Activated CD4-positive, alpha-beta T cell treated with anti-CD3 and anti-CD28 coated beads, Interleukin-2, amount 50 U/mL, for 24 hours (primary cell): ENCODE measurements at regions not wholly inside any gene's neighbourhood (a gene's known extent, or its start where the extent isn't known, plus 50 kb on each side); places are given as distances from the start of the nearest gene placed in this dataset.

ENCODE experiments used
- DNase-seq, 2 donors: peaks; one replicate each; pipeline ENCODE4 v3.0.0-alpha.2; 2020; ENCODE audit warnings: low read depth in 1 of 2, low spot score in 1 of 2

GRCh38 chr10:45183174-45183573 is 132.2 kb downstream of the OR13A1 start:
- DNase-seq = no peak

GRCh38 chr10:45197816-45198485 is 117.5 kb downstream of the OR13A1 start:
- DNase-seq = no peak

GRCh38 chr10:45198486-45199204 is 116.8 kb downstream of the OR13A1 start:
- DNase-seq = no peak

- no peak for DNase-seq
Measured at GRCh38 chr10:45199205-45199740, 116.1 kb downstream of the OR13A1 start.

- DNase-seq = no peak
Measured at GRCh38 chr10:45201271-45201670, 114.1 kb downstream of the OR13A1 start.

- no peak for DNase-seq
Measured at GRCh38 chr10:45202242-45202641, 113.2 kb downstream of the OR13A1 start.

- no peak for DNase-seq
Measured at GRCh38 chr10:45204954-45205775, 110.2 kb downstream of the OR13A1 start.

- DNase-seq = no peak
Measured at GRCh38 chr10:45209888-45210287, 105.5 kb downstream of the OR13A1 start.

- no peak for DNase-seq
Measured at GRCh38 chr10:45211576-45211975, 103.8 kb downstream of the OR13A1 start.

GRCh38 chr10:45219416-45219815 is 96.0 kb downstream of the OR13A1 start:
- no peak for DNase-seq

GRCh38 chr10:45220931-45221330 is 94.5 kb downstream of the OR13A1 start:
- DNase-seq = no peak

GRCh38 chr10:45224219-45224841 is 91.1 kb downstream of the OR13A1 start:
- DNase-seq = no peak

- no peak for DNase-seq
Measured at GRCh38 chr10:45227042-45227441, 88.4 kb downstream of the OR13A1 start.

- DNase-seq = no peak
Measured at GRCh38 chr10:45227456-45227855, 88.0 kb downstream of the OR13A1 start.

- DNase-seq = no peak
Measured at GRCh38 chr10:45229823-45230222, 85.6 kb downstream of the OR13A1 start.

GRCh38 chr10:45235260-45235769 is 80.1 kb downstream of the OR13A1 start:
- DNase-seq = peak; percentile 29 to 64

GRCh38 chr10:45235798-45236220 is 79.6 kb downstream of the OR13A1 start:
- no peak for DNase-seq

GRCh38 chr10:45238896-45239295 is 76.5 kb downstream of the OR13A1 start:
- no peak for DNase-seq

- DNase-seq = no peak
Measured at GRCh38 chr10:45239642-45240041, 75.8 kb downstream of the OR13A1 start.

GRCh38 chr10:45241865-45242520 is 73.4 kb downstream of the OR13A1 start:
- no peak for DNase-seq
